HG03280 (cell line): ENCODE measurements at regions not wholly inside any gene's neighbourhood (a gene's known extent, or its start where the extent isn't known, plus 50 kb on each side); places are given as distances from the start of the nearest gene placed in this dataset.
"Not testable (repeated sequence)": the region's sequence is repeated elsewhere in the genome, so short reads cannot be mapped to it uniquely, and the experiment has no call there.

Source experiments
- ATAC-seq: cut with Tn5 transposase; IDR thresholded peaks from one replicate; pipeline ENCODE4 v1.9.1; 2021; ENCODE audit warnings: mild to moderate bottlenecking, moderate library complexity; ENCODE audit not compliant: unreplicated experiment

DNA sequence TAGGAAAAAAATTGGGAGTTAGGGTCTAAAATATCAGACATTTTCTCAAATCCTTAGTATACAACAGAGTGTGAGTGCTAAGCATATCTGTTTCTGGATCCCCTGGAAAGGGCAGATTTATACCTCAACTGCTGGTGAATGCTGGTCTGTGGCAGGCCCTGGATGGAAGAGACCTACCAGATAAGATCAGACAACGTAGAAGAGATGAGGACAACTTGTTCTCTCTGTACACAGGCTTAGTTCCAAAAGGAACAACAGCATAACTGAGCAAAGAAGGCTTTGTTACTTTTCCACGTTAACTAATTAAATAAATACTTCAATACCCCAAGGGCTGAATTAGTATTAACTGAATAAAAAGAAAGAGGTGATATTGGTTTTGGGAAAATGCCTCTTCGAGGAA lies 1277.3 kb downstream of the SLITRK5 start:
- no peak for ATAC-seq

DNA sequence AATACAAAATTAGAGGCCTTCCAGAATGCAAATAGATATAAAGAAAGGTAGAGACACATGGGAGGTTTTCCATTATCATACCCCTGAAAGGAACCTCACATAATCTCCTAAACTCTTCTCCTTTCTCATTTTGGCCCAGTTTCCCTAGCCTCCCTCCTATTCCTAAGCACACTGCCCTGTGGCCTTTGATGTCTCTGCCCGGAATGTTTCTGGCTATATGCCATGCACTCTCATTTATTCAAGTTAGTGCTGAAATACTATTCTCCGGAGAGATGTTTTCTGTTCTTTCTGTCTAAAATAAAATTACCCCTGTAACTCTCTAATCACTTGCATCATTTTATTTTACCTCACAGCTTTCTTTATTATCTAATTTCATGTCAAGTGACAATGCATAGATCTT lies 1287.7 kb downstream of the SLITRK5 start:
- ATAC-seq, result no peak

DNA sequence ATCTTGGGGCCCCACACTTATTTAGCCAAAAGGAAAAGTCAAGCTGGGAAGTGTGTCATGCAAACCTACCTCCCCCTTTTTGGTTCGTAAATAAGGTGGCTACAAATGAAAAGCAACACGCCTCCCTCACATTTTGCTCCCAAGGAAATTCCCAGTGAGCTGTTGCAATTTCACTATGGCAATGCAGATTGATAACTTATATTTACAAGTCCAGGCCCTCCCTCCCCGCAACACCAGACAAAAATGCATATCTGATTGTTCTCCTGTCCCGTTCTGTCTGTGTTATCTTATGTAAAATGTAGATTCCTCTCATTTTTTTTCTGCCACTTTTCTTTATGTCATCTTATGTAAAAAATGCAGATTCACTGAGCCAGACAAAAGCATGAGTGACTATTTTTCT lies 1305.3 kb downstream of the SLITRK5 start:
- ATAC-seq, result no peak

DNA sequence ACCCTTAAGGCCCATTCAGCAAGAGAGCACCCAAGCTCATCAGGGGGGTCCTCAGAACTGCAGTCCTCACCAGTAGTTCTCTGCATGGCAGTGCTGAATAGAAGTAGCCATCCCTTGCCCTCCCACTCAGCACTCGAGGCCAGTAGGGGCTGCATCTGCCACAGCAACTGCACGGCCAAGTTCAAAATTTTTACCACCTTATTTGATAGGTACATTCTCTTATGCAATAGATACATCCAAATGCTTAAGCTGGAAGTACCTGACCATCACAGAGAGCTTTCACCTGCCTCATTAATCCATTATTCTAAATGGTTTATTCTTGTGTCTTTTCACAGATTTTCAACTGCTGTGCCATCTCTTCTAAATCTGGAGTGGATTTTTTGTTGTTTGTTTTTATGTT lies 1307.4 kb downstream of the SLITRK5 start:
- no peak for ATAC-seq

DNA sequence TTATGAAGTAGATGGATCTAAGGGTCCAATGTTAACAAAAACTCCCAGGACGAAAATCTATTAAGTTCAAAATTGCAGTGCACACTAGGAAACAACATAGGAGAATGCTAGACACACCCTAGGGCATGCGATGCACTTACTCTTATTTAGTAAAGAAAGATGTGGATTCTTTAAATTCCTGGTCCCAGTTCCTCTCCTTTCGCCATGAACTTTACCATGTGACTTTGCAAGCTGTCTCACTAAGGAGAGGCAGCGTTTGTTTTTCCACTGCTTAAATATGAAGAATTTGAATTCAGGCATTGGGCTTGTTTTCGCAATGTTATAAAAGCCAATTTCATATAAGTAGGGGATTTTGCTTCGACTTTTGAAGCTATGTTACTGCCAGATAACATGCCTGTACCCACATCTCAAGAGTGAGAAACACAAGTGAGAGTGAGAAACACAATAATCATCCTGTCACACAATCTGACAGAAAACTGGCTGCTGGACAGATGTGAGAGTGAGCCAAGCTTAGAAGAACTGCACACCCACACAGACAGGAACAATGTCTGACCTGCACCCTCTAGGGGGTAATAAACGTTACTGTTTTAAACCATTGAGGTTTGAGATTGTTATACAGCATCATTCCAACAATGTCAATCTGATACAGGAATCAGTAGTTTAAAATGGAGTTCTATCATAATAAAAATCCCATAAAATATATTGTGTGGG lies 1308.4 kb downstream of the SLITRK5 start:
- no peak for ATAC-seq

DNA sequence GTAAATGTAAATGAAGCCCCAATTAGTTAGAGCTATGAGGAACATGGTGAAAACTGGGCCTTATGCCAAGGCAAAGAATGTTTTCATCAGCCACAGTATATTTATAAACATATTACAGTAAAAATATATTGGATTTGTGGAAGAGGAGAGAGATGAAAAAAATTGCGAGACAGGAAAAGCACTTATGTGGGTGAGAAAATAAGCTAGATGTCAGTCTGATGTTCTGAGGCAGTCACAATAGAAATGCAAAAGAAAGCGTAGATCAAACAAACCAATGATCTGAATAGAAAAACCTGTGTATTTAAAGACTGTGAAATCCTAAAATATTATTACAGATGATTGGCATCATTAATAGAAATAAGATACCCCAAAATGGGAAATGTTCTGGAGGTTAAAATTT lies 1332.5 kb downstream of the SLITRK5 start:
- ATAC-seq, result no peak

DNA sequence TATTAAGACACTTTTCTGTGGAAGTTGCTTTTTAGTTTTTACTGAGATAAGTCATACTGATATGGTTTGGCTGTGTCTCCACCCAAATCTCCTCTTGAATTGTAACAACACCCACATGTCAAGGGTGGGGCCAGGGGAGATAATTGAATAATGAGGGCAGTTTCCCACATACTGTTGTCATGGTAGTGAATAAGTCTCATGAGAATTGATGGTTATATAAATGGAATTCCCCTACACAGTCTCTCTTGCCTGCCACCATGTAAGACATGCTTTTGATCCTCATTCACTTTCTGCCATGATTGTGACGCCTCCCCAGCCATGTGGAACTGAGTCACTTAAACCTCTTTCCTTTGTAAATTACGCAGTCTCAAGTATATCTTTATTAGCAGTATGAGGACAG lies 1340.4 kb downstream of the SLITRK5 start:
- no peak for ATAC-seq

DNA sequence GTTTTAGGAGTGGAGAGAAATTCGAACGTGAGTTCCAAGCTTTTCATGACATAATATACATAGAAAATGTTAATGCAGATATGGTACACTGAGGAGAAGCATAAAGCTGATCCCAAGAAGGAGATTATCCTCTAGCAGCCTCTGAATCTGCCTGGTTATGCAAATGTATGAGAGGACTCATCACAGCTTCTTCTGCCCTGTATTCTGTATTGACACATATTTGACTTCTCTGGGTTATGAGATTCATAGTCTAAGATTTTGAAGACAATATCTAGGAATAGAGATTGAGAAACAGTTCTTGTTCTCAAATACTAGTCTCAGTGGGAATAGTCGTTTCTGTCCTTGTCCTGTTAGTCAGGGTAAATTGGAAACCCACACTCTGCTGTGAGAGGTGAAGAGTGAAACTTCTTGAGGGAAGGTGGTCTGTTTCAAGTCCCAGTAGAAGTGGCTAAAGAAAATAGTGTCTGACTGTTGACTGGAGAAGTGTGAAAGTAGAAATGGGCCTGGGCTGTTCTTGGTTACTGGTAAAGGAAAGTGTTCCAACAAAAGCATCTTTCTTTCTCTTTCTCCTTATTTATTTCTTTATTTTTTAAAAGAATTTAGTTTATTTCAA lies 1356.6 kb downstream of the SLITRK5 start:
- ATAC-seq, result no peak

DNA sequence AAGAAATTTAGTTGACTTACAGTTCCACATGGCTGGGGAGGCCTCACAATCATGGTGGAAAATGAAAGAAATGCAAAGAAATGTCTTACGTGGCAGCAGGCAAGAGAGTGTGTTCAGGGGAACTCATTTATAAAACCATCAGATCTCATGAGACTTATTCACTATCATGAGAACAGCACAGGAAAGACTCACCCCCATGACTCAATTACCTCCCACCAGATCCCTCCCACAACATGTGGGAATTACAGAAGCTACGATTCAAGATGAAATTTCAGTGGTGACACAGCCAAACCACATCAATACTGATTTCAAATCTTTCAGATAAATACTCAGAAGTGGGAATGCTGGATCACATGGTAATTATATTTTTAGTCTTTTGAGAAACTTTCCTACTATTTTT lies 1357.9 kb downstream of the SLITRK5 start:
- ATAC-seq, result no peak

DNA sequence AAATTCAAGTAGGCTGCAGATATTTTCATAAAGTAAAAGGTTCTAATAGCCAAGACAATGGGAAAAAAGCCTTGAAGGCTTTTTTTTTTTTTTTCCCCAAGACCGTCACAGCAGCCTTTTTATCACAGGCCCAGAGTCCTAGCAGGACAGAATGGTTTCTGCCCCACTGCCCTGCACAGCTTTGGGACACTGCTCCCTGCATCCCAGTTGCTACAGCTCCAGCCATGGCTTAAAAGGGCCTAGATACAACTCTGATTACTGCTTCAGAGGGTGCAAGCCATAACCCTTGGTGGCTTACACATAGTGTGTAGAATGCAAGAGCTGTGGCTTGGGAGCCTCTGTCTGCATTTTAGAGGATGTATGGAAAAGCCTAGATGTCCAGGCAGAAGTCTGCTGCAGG lies 1362.8 kb downstream of the SLITRK5 start:
- no peak for ATAC-seq

DNA sequence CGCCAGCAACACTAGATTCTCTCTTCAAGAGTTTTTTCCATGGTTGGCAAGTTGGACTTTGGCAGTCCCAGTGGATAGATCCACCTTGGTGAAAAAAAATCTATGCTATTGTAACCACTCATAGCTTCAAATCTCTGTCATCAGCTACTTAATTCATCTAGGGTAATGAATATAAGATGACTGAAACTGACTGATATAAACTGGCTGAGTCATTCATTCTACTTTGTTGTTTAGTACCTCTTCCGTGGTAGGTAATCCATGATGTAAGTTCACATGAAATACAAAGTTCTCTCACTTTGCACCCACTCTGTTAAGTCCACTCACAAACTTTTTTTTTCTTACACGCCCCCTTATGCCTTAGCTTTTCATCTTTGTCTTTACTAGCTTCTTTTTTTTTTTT lies 1381.5 kb downstream of the SLITRK5 start:
- ATAC-seq, result no peak

DNA sequence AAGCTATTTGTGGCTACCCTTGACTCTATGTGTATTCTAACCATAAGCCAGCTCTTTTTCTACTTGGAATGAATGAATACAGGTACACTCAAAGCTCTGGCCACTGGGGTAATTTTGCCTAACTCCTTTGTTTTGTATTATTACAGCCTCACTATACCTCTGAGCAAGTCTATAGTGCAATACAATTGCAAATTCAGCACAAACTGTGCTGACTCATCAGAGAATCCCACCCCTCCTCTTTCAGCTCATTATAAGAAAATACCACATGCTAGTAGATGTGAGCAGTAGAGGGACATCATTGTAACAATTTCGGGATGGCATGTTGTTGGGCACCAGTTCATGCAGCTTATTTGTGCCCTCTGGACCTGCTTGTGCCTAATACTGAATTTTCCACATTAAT lies 1382.2 kb downstream of the SLITRK5 start:
- no peak for ATAC-seq

DNA sequence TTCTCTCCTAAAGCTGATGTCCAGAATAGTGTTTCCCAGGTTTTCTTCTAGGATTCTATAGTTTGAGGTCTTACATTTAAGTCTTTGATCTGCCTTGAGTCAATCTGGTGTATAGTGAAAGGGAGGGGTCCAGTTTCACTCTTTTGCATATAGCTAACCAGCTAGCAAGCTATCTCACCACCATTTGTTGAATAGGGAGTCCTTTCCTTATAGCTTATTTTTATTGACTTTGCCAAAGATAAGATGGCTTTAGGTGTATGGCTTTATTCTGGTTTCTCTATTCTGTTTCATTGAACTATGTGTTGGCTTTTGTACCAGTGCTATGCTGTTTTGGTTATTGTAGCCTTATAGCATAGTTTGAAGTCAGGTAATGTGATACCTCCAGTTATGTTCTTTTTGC lies 1386.1 kb downstream of the SLITRK5 start:
- no peak for ATAC-seq

DNA sequence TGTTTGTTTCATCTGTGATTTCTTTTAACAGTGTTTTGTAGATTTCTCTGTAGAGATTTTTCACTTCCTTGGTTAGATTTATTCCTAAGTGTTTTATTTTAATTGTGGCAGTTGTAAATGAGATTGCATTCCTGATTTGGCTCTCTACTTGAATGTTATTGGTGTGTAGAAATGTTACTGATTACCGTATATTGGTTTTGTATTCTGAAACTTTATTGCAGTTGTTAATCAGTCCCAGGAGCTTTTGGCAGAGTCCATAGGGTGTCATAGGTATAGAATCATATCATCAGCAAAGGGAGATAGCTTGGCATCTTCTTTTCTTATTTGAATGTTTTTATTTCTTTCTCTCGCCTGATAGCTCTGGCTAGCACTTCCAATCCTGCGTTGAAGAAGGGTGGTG lies 1386.7 kb downstream of the SLITRK5 start:
- ATAC-seq, result no peak

DNA sequence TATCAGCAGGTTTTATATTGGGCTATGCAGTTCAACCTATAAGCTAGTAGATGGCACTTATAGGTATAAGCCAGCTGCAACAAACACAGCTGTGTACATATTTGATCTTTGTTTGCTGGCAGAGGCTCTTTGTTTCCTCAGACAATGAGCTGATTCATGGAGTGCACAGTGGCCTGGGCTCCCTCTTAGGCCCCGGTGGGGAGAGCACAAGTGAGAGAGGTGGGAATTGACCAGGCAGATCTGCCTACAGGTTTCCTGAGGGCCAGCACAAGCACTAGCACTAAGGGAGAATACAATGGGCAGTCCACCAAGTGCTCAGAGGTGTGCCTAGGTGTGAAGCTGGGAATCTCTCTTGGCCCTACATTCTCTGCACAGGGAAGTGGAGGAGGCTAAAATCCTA lies 1390.7 kb downstream of the SLITRK5 start:
- ATAC-seq, result no peak

DNA sequence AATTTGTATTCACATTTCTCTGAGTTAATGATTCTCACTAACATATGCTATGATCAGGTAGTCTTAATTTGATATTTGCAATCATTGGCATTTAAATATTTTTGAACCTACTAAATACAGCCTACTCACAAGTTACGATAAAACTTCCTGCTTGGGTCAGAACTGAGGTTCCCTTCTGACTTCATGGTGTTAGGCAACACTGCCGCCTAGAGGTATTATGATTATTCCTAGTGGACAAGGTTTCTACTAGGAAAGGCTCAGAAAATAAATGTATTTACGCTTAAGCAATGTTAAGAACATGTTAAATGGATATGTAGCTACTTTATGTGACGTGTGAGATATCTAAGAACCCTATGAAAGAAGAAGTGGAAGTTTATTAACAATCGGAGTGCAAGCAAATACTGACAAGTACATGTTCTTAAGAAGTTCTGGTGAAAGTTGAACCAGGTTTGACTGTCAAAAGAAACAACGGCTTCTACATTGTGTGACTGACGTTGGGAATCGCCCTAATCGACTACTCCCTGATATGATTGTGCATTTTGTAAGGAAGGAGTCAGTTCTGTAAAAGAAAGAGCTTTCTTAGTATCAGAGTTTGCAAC lies 1395.8 kb downstream of the SLITRK5 start:
- no peak for ATAC-seq

DNA sequence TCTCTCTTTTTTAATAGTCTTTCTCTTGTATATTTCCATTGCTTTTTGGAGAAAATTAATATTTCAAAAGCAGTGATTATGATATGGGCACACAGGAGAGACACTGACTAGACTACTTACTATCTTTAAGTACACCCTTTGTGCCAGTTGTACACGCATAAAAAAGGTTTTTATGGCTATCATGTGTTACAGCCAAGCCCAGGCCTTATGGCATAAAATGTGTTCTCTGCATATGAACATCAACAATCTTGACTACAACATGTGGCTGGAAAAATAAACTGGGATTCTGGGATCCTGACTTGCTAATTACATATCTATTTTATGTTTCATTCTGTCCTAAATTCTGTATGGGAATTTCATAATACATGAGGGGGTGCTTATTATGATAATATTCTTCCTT lies 1401.8 kb downstream of the SLITRK5 start:
- no peak for ATAC-seq

DNA sequence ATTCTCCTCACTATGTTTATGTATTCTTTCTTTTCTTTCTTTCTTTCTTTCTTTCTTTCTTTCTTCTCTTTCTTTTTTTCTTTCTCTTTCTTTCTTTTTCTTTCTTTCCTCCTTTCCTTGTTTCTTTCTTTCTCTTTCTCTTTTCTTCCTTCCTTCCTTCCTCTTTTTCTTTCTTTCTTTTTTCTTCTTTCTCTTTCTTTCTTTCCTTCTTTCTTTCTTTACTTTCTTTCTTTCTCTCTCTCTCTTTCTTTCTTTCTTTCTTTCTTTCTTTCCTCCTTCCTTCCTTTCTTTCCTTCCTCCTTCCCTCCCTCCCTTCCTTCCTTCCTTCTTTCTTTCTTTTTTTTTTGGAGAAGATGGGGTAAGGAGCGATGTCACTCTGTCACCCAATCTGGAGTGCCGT lies 1405.5 kb downstream of the SLITRK5 start:
- ATAC-seq, result no peak

DNA sequence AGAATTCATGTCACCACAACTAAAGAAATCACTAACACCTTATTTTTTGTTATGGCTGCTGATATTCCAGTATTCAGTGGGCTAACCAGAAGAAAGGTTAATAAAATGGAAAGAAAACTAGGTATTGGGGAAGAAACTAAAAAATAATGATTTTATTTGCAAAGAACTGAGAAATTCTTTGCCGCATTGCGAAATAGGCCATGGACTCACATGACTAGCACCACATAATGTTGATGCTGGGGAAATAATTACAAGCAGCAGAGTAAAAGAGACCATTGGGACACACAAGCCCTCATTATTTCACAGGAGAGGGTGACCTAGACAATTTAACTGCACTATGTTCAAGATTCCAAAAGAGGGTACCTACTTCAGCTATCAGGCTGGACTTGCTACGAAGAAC lies 1411.5 kb downstream of the SLITRK5 start:
- ATAC-seq, result no peak

DNA sequence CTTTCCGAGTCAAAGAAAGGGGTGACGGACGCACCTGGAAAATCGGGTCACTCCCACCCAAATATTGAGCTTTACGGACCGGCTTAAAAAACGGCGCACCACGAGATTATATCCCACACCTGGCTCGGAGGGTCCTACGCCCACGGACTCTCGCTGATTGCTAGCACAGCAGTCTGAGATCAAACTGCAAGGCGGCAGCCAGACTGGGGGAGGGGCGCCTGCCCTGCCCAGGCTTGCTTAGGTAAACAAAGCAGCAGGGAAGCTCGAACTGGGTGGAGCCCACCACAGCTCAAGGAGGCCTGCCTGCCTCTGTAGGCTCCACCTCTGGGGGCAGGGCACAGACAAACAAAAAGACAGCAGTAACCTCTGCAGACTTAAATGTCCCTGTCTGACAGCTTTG lies 1416.9 kb downstream of the SLITRK5 start:
- not testable (repeated sequence) for ATAC-seq

DNA sequence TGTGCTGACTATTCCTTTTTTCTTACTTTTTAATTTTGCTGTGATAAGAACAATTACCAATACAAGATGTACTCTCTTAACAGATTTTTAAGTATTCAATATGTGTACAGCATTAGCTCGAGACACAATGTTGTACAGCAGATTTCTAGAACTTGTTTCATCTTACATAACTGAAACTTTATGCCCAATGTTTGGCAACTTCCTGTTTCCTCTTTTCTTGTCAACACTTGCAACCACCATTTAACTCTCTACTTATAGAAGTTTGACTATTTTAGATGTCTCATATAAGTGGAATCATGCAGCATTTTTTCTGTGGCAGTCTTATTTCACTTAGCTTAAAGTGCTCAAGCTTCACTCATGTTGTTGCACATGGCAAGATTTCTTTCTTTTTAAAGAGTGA lies 1426.8 kb downstream of the SLITRK5 start:
- no peak for ATAC-seq

DNA sequence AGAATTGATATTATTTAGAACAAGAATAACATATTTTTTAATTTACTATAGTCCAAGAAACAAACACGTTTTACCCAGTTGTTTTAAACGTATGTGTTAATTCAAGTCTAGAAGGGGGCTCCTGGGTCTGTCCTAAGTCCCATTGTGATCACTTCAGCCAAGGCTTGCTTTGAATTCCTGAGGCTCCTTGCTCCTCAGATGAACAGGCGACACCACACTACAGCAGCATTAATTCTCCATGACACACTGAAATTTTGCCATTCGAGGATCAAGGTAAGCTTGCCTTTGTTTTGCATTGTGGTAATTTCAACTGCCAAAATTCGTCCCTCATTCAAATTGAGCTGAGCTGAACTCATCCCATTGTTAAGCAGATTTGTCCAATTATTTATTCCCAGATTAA lies 1442.6 kb downstream of the SLITRK5 start:
- ATAC-seq, result no peak

DNA sequence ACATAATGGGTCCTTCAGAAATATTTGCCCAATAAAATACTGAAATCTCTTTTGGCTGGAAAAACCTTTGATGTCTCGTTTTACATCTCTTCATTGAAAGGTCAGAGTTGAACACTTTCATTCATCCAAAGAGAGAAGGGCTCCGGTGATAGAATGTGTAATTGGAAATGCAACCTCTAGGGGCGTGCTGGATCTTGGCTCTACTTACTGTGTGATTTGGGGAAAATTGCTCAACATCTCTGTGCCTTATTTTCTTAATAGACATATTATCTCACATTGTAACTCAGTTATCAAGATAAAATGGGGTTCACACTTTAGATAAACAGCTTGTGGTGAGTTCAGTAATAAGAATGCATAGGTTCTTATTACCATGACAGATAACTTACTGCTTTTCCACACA lies 1444.1 kb downstream of the SLITRK5 start:
- no peak for ATAC-seq
